Activated gamma-delta T cell treated with anti-CD3 and anti-CD28 coated beads, Interleukin-2, amount 50 U/mL, for 16 hours (primary cell): ENCODE measurements at regions not wholly inside any gene's neighbourhood (a gene's known extent, or its start where the extent isn't known, plus 50 kb on each side); places are given as distances from the start of the nearest gene placed in this dataset.
"Not testable (repeated sequence)": the region's sequence is repeated elsewhere in the genome, so short reads cannot be mapped to it uniquely, and the experiment has no call there.

Experiments
- DNase-seq: peaks from one replicate; pipeline ENCODE4 v3.0.0-alpha.2; 2020; ENCODE audit warnings: low read depth

DNA sequence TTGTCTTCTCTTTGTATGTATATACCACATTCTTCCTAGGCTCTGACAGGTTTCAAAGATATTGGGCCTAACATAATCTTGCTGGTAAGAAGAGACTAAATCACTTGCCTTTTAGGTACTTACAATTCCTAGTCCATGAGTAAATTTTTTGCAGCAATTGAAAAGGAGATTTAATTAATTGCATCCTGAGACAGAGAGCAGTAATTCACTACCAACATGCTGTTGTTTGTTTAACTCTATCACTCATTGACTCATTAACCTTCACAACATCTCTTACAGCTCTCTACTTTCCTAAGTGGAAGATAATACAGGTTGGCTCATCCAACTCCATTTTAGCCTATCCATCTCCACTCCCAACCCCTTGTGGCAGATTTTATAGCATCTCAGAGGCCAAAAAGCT, 280.4 kb downstream of the ALDH8A1 start:
- DNase-seq = no peak

DNA sequence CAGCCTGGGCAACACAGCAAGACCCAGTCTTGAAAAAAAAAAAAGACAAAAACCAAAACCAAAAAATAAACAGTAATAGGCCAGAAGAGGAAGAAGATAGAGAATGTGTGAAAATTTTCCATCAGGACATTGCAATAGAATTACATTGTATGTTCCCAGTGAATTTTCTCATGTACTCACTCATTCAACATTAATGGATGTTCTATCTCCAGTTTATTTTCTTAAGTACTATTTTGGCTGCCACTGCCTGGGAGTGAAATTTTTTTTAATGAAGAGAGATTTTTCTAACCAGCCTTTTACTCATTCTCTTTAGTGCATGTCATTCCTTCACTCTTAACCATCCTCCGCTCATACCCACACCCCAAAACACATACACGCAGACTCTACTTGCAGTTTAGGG, 282.8 kb downstream of the ALDH8A1 start:
- no peak for DNase-seq

DNA sequence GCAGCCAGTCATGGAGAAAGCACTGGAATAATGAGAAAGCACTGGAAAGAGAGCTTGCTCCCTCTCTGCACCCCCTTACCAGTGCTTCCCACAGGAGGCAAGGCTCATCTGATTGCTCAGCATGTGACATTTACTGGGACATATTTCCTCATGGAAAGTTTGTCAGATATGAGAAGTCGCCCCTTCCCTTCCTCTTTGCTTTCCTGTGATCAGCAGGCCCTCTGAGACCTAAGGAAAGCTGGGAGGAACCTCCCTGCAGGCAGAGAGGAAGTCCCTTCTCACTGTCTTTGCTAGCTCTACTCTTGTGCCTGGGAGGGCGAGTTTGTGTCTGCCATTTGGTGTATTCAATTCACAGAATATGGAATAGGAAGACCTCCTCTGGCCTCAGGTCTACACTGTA, 283.8 kb downstream of the ALDH8A1 start:
- no peak for DNase-seq

DNA sequence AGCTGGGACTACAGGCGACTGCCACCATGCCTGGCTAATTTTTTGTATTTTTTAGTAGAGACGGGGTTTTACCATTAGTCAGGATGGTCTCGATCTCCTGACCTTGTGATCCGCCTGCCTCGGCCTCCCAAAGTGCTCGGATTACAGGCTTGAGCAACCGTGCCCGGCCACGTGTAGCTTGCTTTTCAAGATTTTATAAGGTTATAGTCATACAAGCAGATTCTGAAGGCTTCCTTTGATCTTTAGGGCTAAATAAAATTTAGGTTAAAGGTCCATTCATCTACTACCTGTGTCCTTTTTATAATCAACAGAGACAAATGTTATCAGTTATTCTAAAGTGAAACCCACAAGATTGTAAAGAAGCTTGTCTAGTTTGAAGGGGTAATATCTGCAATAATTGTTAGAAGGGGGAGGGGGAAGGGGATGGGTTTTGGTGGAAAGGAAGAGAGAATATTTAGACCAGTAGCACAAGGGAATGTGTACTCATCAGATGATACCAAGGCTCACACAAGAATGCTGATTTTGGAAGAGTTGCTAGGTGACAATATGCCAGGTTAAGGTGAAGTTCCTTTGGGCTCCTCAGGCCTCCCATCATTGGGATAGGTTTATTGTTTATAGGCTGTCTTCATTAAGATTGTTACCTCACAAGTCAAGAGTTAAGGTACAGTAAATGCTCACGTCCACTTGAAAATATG, 284.7 kb downstream of the ALDH8A1 start:
- DNase-seq = no peak

DNA sequence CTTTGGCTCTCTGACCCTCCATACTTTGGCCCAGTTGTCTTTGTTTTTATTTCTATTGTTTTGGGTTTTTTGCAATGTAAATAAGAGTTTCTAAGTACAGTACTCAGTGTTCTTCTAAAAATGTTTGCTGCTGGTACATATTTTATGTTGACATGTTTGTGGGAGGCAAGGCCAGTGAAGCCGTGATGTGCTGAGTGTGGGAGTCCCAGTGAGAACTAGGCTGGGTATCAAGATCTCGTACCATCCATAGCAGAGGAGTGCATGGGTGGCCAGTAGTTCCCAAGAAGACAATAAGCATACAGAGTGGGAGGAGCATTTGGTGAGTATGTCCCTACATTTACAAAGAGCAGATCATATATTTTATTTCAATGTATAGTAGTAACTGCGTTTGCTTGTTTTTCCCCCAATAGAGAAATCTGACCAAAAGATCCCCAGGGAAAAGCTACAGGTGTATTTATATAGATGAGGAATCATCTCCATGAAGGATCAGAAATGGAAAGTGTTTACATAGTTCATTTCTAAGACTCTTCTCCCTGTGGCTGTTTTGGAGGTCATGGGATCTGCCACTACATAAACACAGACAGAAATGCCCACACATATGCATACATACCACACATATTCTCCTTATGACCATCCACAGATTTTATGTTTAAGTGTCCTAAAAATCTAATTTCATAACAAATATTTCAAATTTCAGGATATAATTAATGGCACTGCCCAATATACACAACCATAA, 285.9 kb downstream of the ALDH8A1 start:
- DNase-seq = no peak

DNA sequence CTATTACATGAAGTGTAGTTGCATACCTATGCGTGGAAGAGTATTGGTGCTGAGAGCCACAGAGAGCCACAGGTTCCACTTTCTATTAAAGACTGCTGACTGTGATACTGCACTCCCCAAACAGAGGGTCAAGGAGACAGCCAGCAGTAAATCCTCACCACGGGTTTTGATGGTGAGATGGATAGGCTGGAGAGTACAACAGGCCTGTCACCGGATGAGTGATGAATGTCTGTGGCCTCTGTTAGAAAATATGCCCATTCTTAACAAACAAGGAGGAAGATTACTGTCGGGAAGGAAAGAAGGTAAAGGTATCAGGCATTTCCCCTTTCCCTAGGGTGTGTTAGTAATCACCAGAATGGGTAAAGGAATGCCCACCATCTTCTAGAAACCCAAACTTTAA, 286.5 kb downstream of the ALDH8A1 start:
- DNase-seq = no peak

DNA sequence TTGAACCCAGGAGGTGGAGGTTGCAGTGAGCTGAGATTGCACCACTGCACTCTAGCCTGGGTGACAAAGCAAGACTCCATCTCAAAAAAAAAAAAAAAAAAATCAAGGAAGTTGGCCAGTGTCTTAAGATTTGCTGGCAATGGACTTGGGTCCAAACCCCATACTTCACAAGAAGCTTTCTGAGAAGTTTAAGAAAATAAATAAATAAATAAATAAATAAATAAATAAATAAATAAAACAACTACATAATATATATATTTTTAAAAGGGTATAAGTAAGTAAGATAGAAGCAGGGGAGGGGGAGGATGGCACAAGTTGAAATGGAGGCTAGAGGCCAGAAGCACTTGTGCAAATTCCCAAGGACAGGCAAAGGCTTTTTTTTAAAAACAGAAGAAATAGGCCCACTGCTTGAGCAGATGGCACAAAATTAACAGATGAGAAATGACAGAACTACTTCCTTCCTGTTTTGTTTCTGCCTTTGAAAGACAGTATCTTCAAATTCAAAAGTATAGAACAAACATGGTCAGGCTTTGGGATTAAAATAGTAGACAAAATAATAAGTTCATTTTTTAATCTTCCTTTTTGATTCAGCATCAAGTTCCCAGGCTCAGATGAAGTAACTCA, 287.7 kb downstream of the ALDH8A1 start:
- no peak for DNase-seq

DNA sequence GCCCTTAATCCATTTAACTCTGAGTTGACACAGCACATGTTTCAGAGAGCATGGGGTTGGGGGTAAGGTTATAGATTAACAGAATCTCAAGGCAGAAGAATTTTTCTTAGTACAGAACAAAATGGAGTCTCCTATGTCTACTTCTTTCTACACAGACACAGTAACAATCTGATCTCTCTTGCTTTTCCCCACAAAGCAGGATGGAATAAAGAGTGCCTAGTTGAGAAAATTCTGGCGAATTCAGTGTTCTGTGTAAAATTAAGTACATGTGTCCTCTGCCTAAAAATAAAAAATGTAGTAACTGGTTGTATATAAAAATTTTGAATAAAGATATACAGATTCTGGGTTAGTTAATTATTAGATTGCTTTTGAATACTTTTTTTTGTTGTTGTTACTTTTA, 290.0 kb downstream of the ALDH8A1 start:
- not testable (repeated sequence) for DNase-seq

DNA sequence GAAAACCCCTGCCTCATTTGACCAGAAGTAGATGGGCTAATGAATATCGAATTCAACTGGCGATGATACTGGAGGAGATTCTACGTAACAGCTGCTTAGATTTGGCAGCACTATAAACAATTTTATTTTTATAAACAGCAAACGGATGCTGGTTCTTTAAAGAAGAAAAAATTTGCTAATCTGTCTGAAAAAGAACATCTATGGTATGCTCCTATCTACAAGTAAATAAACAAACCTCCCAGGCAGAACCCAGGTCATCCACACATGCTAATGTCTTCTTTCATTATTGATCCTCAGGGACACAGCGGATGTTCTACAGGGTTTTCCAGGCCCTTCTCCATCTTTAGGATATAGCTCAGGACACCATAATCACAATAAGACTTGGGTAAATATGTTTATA, 291.3 kb downstream of the ALDH8A1 start:
- DNase-seq = no peak

DNA sequence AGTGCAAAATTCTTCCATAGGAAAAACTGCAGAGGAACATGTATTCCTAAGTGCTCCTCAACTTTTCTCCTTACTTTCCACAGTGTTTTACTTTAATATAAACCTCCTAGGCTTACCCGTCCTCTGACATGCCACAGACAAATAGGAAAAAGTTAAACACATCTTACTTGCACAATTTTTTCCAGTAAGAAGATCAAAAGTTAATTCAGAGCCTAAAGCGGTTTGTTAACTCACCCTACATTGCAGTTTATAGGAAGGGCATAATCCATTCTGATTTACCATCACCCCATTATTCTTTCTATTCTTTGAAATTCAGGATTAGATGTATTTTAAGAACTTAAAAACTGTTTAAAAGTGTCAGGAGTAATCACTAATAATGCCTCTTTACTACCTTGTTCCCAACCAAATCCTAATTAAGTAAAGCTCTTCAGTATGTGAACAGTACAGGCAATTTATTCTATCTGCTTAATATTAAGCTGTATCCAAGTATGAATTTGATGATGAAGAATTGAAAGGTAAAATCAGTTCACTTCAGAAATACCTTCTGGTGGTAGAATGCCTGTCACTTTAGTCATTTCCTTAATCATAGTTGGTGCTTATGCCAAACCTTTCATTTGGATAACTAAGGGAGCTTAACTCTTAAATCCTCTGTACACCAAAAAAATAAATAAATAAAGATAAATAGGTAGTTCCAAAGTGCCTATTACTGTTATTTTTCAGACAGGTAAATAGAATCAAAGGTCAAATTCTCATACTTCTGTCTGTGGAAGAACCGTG, 292.0 kb downstream of the ALDH8A1 start:
- no peak for DNase-seq

DNA sequence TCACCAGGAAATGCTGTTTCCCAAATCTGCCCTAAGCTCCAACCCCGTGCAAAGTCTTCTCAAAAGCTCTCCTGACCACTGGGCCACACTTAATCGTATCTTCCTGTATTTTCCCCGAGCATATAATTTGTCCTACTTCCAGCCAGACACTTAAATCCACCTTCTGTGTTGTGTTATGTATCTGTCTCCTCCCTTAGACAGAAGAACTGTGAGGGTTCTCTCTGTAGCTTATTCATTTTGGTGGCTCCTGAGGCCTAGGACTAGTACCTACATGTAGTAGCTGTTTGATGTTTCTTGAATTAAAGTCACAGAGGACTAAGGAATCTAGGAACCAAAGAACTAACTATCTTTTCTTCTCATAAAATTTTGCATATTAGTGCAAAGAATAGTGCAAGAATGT, 292.6 kb downstream of the ALDH8A1 start:
- DNase-seq = no peak

DNA sequence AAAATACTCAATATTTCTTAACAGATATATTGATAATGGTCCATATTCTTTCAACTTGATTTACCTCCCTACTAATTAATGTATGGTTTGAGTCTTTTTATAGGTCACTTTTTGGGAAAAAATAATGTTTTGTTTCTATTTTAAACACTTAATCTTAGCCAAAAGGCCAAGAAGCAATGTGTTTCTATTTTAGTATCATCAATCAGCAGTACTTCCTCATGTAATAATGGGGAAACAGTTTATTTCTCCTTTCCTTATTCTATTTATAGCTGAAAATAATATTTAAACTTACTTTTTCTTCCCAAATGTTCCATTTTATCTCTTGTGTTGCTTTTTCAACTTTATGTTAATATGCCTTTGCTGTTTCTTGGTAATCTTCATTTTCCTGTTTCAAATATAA, 295.1 kb downstream of the ALDH8A1 start:
- DNase-seq = no peak

DNA sequence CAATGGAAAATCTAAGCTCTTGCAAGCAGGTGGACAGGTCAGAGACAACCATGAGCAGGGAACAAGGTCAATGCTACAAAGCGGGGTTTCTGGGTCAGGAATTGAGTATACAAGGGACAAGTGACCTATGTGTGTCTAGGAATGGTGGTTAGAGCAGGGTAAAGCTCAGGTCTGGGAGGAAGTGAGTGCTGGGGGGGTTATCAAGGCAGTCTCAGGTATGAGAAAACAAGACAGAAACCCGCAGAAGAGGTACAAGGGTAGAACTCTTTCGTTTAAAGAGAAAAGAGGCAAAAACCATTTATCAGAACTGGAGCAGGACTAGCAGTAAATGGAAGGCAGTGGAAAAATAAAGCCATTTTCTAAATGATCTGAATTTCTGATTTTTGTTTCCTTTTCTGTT, 298.4 kb downstream of the ALDH8A1 start:
- no peak for DNase-seq

DNA sequence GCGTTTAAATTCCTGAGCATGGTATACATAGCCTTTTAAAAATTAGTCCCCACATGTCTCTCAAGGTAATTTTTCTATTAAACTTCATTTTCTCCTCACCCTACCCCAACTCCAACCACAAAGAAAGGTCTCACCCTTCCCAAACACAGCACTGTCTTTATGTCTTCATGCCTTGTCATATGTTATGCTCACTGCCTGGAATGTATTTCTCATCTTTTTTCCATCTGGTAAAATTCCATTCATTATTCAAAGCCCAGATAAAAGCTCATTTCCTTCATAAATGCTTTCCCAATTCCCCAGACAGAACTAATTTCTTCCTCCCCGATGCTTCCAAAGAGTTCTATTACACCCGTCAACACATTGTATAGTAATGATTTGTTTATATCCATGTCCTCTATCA, 302.0 kb downstream of the ALDH8A1 start:
- DNase-seq = no peak

DNA sequence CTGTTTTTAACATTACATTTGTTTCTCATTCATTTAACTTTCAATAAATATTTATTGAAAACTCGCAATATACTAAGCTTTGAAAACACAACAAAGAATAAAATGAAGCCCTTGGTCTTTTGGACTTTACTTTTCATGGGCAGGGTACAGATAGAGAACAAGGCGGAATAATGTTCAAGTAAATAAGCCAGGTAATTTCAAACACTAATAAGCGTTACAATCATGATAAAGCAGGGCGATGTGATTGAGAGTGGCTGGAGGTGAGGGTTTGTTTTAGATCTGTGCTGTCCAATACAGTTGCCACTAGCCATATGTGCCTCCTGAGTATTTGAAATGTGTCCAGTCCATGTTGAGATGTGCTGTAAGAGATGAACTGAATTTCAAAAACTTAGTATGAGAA, 307.1 kb downstream of the ALDH8A1 start:
- no peak for DNase-seq

DNA sequence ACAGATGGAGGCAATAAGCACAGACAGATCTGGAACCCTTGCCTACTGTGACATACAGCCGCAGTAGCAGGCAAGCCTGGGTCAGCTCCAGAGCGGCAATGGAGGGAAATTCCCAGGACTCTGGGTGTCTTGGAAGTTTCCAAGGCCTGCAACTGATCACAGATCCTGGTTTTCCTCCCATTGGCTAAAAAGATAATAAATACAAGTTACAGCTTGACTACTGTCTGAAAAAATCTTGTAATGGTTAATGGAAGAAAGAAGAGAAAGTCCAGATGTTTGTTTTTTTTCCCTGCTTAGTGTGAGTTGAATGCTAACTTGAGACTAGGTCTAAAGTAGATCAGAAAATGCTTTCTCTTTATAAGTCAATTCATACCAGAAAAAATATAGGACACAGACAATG, 307.6 kb downstream of the ALDH8A1 start:
- DNase-seq = no peak

DNA sequence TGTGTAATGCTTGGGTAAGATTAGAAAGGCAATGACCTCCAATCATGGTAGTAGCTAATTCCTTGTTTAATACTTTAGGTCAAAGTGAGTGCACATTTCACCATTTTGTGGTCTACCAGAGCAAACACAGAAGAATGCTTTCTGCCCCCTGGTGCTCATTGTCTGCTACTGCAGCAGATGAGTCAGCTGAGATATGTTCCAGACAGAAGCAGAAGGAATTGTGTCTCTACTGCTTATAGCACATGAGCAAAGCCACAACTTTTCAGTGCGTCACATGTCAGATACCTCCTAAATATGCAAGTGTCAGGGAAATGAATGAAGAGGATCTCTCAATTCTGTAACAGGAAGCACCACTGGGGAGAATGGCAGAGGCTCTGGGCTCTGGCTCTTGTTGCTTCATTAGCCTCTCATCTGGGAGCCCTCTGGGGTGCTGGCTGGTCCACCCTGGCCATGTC, 308.9 kb downstream of the ALDH8A1 start:
- peak; percentile 66 for DNase-seq

DNA sequence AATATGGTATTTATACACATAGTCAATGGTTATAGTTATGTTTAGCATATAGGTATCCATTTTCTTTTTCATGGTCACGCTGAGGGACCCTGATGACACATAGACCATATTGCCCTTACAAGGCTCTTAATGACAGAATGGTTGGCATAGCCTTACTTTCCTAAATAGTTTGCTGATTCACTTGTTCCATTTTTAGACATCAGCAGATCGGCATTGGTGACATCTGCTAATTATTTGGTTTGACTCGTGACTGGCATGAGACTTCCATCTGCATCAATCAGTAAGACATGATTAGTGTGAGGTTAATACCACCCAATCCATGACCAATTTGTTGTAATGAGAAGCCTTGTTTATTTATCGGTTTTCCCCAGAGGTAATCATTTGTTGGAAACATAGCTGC, 309.7 kb downstream of the ALDH8A1 start:
- DNase-seq = no peak

DNA sequence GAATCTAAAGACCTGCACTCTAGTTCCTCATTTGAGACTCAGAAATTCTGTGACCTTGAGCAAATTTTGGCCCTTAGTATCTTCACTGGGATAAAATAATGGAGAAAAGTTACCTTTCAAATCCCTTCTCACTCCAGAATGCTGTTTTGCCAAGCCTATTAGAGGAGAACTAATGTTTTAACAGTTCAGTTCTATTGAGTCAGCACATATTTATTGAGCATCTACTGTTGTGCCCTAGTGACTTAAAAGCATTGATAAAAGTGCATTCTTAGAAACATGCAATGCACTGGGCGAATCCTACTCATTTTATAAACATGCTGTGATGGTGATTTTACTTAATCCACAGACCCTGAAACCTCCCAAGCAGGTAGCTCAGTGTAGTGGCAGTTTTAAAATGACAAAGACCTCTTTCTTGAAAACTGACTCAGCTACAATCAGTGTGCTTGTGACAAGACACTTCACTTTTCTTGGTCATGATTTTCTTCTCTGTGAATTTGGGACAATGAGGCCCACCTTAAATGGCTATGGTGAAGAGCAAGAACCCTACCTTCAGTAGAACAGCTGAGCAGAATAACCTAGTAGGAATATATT, 312.0 kb downstream of the ALDH8A1 start:
- no peak for DNase-seq

DNA sequence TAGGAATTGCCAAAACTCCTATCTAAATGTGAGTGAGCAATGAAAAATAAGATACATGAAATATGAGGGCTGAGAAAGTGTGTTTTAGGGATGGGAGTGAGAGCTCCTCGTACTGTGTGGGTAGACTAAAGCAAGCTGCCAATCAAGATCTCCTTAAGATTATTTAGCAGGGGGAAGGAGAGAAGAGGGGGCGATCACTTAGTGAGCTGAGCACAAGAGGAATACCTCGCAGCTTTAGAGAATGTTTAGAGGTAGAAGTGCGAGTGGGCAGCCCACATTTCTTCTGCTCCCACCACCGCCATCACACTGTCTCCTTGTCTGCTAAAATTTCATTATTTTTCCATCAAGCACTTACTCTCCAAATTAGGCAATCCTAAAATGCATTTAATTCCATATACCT, 312.6 kb downstream of the ALDH8A1 start:
- no peak for DNase-seq

DNA sequence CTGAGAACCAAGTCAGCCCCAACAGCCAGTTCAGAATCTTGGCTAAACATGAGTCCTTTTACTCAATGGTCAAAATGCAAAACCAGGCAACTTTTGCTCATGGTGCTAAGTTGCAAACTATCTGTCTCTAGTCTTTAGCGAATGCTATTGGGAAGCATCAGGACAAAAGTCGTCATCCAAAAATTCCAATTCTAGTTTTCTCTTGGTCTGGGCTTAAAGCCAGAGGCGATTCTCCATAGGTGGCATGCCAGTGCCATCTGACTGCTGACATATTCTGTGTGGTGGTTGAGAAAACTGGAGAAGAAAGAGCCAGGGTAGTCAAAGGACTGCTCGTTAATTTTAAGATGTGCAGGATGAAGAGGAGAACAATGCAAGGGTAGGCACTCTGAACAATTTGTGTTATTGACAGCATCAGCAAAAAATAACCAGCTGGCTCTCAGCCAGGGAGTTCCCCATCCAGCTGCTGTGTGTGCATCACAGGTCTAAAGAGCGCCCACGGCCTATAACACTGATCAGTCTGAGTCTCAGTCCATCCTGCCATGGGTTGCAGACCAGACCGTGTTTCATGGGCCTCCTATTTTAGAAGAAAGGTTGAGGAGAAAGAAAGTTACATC, 313.6 kb downstream of the ALDH8A1 start:
- DNase-seq = no peak

DNA sequence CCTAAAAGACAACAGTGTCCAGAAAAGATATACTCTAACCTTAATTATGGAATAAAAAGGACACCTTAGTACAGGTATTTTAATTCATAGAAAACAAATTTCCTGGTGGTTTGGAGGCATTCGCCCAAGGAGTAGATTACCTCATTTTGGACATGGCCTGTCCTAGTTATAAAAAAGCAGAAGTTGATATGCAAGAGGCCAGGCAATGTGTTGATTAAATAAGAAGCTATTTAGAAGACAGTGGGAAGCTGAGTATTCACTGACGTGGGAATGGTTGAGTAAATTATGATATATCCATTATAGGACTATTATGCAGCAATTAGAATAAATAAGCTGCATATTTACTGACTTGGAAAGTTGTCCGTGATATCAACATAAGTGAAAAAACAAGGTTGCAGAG, 314.9 kb downstream of the ALDH8A1 start:
- no peak for DNase-seq
